ENCODE measurements at regions not wholly inside any gene's neighbourhood (a gene's known extent, or its start where the extent isn't known, plus 50 kb on each side); places are given as distances from the start of the nearest gene placed in this dataset.

GRCh38 chr11:80214413-80214812 lies 773.6 kb upstream of the TENM4 start:
- H3K9me3 Mint-ChIP-seq (ENCODE audit: unreplicated experiment) = no peaks in the 10 kb centered on the region
- no peak for TF ChIP-seq CTCF (IDR thresholded peaks at IDR 0.05; ENCODE audit: unreplicated experiment)
- no peaks in the 10 kb centered on the region for H3K27me3 Mint-ChIP-seq (ENCODE audit: unreplicated experiment)
- H3K27ac Mint-ChIP-seq (ENCODE audit: unreplicated experiment) = no peak overlapping the region
- H3K4me3 Mint-ChIP-seq (ENCODE audit: unreplicated experiment) = no peak overlapping the region
- no peak for DNase-seq (ENCODE audit: low spot score)
- no peaks in the 10 kb centered on the region for H3K36me3 Mint-ChIP-seq (ENCODE audit: low read depth, unreplicated experiment)
- H3K4me1 Mint-ChIP-seq (ENCODE audit: unreplicated experiment) = no peaks in the 10 kb centered on the region

- no peak overlapping the region for H3K4me3 Mint-ChIP-seq (ENCODE audit: unreplicated experiment)
- H3K27ac Mint-ChIP-seq (ENCODE audit: unreplicated experiment) = no peak overlapping the region
- no peaks in the 10 kb centered on the region for H3K4me1 Mint-ChIP-seq (ENCODE audit: unreplicated experiment)
- H3K36me3 Mint-ChIP-seq (ENCODE audit: low read depth, unreplicated experiment) = no peaks in the 10 kb centered on the region
- no peaks in the 10 kb centered on the region for H3K27me3 Mint-ChIP-seq (ENCODE audit: unreplicated experiment)
- H3K9me3 Mint-ChIP-seq (ENCODE audit: unreplicated experiment) = no peaks in the 10 kb centered on the region
- no peak for DNase-seq (ENCODE audit: low spot score)
- no peak for TF ChIP-seq CTCF (IDR thresholded peaks at IDR 0.05; ENCODE audit: unreplicated experiment)
Observed at GRCh38 chr11:80211673-80212072, 770.8 kb upstream of the TENM4 start.

- no peak overlapping the region for H3K4me3 Mint-ChIP-seq (ENCODE audit: unreplicated experiment)
- TF ChIP-seq CTCF (IDR thresholded peaks at IDR 0.05; ENCODE audit: unreplicated experiment) = no peak
- no peaks in the 10 kb centered on the region for H3K27me3 Mint-ChIP-seq (ENCODE audit: unreplicated experiment)
- H3K36me3 Mint-ChIP-seq (ENCODE audit: low read depth, unreplicated experiment) = no peaks in the 10 kb centered on the region
- no peaks in the 10 kb centered on the region for H3K4me1 Mint-ChIP-seq (ENCODE audit: unreplicated experiment)
- H3K27ac Mint-ChIP-seq (ENCODE audit: unreplicated experiment) = no peak overlapping the region
- no peak for DNase-seq (ENCODE audit: low spot score)
- no peaks in the 10 kb centered on the region for H3K9me3 Mint-ChIP-seq (ENCODE audit: unreplicated experiment)
Observed at GRCh38 chr11:80204021-80204420, 763.2 kb upstream of the TENM4 start.

- DNase-seq (ENCODE audit: low spot score) = no peak
- H3K4me3 Mint-ChIP-seq (ENCODE audit: unreplicated experiment) = no peak overlapping the region
- H3K36me3 Mint-ChIP-seq (ENCODE audit: low read depth, unreplicated experiment) = no peaks in the 10 kb centered on the region
- TF ChIP-seq CTCF (IDR thresholded peaks at IDR 0.05; ENCODE audit: unreplicated experiment) = no peak
- H3K4me1 Mint-ChIP-seq (ENCODE audit: unreplicated experiment) = no peaks in the 10 kb centered on the region
- no peak overlapping the region for H3K27ac Mint-ChIP-seq (ENCODE audit: unreplicated experiment)
- no peaks in the 10 kb centered on the region for H3K9me3 Mint-ChIP-seq (ENCODE audit: unreplicated experiment)
- no peaks in the 10 kb centered on the region for H3K27me3 Mint-ChIP-seq (ENCODE audit: unreplicated experiment)
Observed at GRCh38 chr11:80196932-80197554, 756.2 kb upstream of the TENM4 start.

GRCh38 chr11:80196041-80196440 lies 755.2 kb upstream of the TENM4 start:
- H3K4me1 Mint-ChIP-seq (ENCODE audit: unreplicated experiment) = no peaks in the 10 kb centered on the region
- H3K27me3 Mint-ChIP-seq (ENCODE audit: unreplicated experiment) = no peaks in the 10 kb centered on the region
- H3K27ac Mint-ChIP-seq (ENCODE audit: unreplicated experiment) = no peak overlapping the region
- TF ChIP-seq CTCF (IDR thresholded peaks at IDR 0.05; ENCODE audit: unreplicated experiment) = no peak
- H3K36me3 Mint-ChIP-seq (ENCODE audit: low read depth, unreplicated experiment) = no peaks in the 10 kb centered on the region
- no peak for DNase-seq (ENCODE audit: low spot score)
- no peaks in the 10 kb centered on the region for H3K9me3 Mint-ChIP-seq (ENCODE audit: unreplicated experiment)
- H3K4me3 Mint-ChIP-seq (ENCODE audit: unreplicated experiment) = no peak overlapping the region
